ENCODE measurements at regions not wholly inside any gene's neighbourhood (a gene's known extent, or its start where the extent isn't known, plus 50 kb on each side); places are given as distances from the start of the nearest gene placed in this dataset.

DNA sequence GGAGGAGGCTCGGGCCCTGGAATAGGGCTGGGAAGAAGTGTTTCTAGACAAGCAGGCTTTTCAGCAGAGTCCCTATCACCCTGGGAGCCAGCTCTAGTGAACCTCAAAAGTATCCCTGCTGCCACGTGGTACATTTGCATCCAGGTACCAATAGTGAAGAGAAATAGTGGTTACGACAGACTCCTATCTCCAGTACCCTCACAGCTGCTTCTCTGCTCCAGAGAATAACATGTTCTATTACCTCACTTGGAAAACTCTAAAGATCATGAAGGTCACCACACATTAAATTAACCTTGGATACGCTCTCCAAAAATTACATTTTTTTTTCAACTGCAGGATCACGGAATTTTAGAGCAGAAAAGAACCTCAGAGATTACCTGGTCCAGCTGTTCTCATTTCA is 230.4 kb upstream of the PLD5 start:
- TF ChIP-seq, protein P1, sequence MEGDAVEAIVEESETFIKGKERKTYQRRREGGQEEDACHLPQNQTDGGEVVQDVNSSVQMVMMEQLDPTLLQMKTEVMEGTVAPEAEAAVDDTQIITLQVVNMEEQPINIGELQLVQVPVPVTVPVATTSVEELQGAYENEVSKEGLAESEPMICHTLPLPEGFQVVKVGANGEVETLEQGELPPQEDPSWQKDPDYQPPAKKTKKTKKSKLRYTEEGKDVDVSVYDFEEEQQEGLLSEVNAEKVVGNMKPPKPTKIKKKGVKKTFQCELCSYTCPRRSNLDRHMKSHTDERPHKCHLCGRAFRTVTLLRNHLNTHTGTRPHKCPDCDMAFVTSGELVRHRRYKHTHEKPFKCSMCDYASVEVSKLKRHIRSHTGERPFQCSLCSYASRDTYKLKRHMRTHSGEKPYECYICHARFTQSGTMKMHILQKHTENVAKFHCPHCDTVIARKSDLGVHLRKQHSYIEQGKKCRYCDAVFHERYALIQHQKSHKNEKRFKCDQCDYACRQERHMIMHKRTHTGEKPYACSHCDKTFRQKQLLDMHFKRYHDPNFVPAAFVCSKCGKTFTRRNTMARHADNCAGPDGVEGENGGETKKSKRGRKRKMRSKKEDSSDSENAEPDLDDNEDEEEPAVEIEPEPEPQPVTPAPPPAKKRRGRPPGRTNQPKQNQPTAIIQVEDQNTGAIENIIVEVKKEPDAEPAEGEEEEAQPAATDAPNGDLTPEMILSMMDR (IDR thresholded peaks at IDR 0.05; ENCODE audit: insufficient read depth, low read depth, low read length, missing control alignments) = no peak
- no peak overlapping the region for H3K4me3 ChIP-seq (ENCODE audit: low read depth, low read length)
- DNase-seq (ENCODE audit: low read depth) = no peak

DNA sequence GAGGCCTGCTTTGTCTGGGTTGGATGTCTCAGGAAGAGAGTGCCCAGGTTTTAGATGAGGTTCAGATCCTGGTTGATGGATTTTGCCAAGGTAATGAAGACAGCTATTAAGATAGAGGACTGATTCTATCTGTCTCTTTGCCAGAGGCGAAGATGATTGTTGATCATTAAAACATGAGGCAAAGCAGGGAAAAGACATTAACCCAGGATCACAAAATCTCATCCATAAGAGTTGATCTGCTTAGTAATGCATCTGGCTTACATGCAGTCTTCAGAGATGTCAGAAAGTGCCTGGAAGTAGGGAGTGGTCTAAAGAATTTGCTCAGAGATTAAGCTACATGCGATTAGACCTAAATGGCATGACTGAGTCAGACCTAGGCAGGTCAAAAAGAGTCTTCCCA is 229.6 kb upstream of the PLD5 start:
- H3K4me3 ChIP-seq (ENCODE audit: low read depth, low read length) = no peak overlapping the region
- no peak for DNase-seq (ENCODE audit: low read depth)
- TF ChIP-seq, protein P1 (IDR thresholded peaks at IDR 0.05; ENCODE audit: insufficient read depth, low read depth, low read length, missing control alignments) = no peak

DNA sequence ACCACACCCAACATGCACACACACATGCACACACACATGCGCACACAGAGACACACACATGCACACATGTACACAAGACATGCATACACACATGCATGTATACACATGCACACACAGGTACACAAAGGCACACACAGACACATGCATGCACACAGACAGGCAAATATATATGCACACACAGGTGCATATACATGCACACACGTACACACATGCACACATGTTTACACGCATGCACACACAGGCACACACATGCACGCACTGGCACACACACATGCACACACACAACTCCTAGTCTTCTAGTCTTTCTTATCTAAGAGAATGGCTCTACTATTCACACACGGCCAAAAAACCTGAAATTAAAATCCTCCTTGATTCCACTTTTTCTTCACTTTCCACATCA is 222.7 kb upstream of the PLD5 start:
- no peak overlapping the region for H3K4me3 ChIP-seq (ENCODE audit: low read depth, low read length)
- no peak for DNase-seq (ENCODE audit: low read depth)
- TF ChIP-seq, protein P1 (IDR thresholded peaks at IDR 0.05; ENCODE audit: insufficient read depth, low read depth, low read length, missing control alignments) = no peak

DNA sequence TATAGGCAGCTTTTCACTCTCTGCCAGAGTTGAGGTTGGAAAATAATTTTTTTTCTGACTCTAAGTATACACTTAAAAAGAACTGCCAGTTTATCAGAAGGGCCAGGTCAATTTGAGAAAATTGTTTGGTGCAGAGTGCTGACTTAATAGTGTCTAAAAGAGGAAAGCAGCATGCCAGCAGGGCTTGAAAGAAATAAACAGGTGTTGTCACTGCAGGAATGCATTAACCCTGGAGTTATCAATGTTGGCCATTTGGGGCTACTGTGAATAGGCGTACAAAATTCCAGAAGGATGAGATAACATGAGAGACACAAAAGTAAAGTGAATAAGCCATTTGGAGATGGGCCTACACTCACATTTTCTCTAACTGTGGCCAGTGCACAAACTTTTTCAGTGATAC is 220.6 kb upstream of the PLD5 start:
- no peak overlapping the region for H3K4me3 ChIP-seq (ENCODE audit: low read depth, low read length)
- TF ChIP-seq, protein P1 (IDR thresholded peaks at IDR 0.05; ENCODE audit: insufficient read depth, low read depth, low read length, missing control alignments) = no peak
- DNase-seq (ENCODE audit: low read depth) = no peak

DNA sequence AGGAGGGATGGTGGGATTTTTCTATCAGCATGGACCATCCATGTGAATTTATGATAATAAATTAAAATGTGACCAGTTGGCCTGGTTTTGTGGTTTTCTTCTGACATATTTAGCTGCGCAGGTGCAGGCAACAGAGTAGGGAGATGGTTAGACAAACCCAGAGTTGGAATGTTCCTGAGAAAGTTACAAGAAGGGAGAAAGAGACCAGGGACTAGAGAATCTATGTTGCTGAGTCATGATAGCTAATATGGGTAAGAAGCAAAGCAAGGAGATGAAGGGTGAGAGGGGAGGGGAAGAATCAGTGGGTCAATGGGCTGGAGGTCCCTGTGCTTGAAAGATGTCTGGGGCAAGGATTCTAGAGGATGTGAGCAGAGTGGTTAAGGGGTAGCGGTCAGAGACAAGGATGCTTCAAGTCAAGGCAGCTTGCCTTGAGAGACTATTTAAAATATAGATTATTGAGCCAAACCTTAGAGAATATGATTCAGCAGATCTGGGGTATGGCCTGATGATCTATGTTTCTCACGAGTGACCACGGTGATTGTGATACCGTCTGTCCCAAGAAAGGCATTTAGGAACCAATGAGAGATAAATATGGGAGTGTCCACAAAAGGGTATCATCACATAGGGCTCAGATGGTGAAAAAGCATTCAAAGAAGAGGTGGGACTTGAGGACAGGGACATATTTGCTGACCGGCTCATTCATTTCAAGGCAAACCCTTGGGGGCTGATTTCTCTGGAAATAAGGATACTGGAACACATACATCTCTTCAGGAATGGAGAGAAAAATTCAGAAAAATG is 219.7 kb upstream of the PLD5 start:
- no peak for DNase-seq (ENCODE audit: low read depth)
- no peak overlapping the region for H3K4me3 ChIP-seq (ENCODE audit: low read depth, low read length)
- TF ChIP-seq, protein P1 (IDR thresholded peaks at IDR 0.05; ENCODE audit: insufficient read depth, low read depth, low read length, missing control alignments) = no peak

DNA sequence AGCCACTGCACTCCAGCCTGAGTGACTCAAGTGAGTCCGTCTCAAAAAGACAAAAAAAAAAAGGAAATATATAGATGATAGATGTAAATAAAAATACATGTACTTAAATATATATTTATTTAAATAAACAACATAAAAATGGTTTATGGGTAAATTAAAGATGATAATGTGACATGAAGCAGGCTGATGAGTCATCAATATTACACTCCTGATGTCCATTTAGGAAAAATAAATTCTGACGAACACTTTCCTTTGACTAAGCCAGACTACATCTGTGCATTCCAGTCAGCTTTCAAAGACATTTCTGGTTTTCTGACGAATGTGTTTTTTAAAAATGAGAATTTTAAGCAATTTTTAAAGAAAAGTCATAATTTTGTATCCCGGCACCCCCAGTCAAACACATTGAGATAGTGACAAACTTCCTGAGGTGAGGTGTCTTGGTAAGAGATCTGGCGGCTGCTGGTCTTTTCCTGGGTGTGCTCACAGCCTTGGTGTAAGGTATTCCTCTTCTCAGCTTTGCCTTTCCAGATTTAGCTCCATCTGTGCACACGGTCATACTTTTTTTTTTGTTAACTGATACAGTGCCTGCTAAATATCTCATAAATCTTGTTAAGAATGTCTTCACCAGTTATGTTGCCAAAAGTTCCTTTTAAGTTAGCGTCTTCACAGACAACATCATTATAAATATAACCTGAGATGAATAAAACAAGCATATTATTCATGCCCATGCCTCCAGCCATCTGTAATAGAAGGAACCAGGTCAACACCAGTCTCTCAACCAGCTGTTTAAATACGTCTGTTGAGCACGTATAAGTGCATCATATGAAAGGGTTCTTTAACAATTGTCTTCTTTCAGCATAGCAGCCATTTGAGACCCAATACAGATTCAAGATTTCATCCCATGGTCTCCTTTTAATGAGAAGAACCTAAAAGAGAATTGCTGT is 214.5 kb upstream of the PLD5 start:
- no peak overlapping the region for H3K4me3 ChIP-seq (ENCODE audit: low read depth, low read length)
- DNase-seq (ENCODE audit: low read depth) = no peak
- TF ChIP-seq, protein P1 (IDR thresholded peaks at IDR 0.05; ENCODE audit: insufficient read depth, low read depth, low read length, missing control alignments) = no peak

All from GM12865 (cell line).